MM.1S (cell line): ENCODE measurements at regions not wholly inside any gene's neighbourhood (a gene's known extent, or its start where the extent isn't known, plus 50 kb on each side); places are given as distances from the start of the nearest gene placed in this dataset.

Source experiments
- DNase-seq: peaks from one replicate; pipeline ENCODE4 v3.0.0-alpha.2; 2015
- H2AFZ ChIP-seq: fragments of 300-600 bp; sonication (generic); 2 replicates; pipeline ENCODE4 v1.6.0; 2016; ENCODE audit warnings: antibody characterized with exemption, low read length
- H3F3A ChIP-seq: fragments of 300-600 bp; sonication (generic); 2 replicates; pipeline ENCODE4 v1.6.1; 2016; ENCODE audit warnings: mild to moderate bottlenecking, antibody characterized with exemption, low read length, moderate library complexity, mixed read lengths; ENCODE audit not compliant: insufficient read depth
- H3K27ac ChIP-seq: fragments of 300-600 bp; sonication (generic); 2 replicates; pipeline ENCODE4 v1.5.1; 2016; ENCODE audit warnings: mild to moderate bottlenecking, low read length
- H3K27me3 ChIP-seq: fragments of 300-600 bp; sonication (generic); replicated peaks from 2 replicates; pipeline ENCODE4 v1.6.0; 2016; ENCODE audit warnings: low read length; ENCODE audit not compliant: insufficient read depth
- H3K36me3 ChIP-seq: fragments of 300-600 bp; sonication (generic); replicated peaks from 2 replicates; pipeline ENCODE4 v1.6.1; 2016; ENCODE audit warnings: mild to moderate bottlenecking, low read length, mixed read lengths; ENCODE audit not compliant: insufficient read depth
- H3K4me1 ChIP-seq: fragments of 300-600 bp; sonication (generic); 2 replicates; pipeline ENCODE4 v1.6.1; 2016; ENCODE audit warnings: low read length, mixed read lengths
- H3K4me2 ChIP-seq: fragments of 300-600 bp; sonication (generic); 2 replicates; pipeline ENCODE4 v1.6.0; 2016; ENCODE audit warnings: low read depth, low read length
- H3K4me3 ChIP-seq: fragments of 300-600 bp; sonication (generic); 2 replicates; pipeline ENCODE4 v1.5.1; 2016; ENCODE audit warnings: low read length, mixed read lengths
- H3K79me2 ChIP-seq: fragments of 300-600 bp; sonication (generic); 2 replicates; pipeline ENCODE4 v1.6.1; 2016; ENCODE audit warnings: mixed run types, low read length, mixed read lengths
- H3K9ac ChIP-seq: fragments of 300-600 bp; sonication (generic); 2 replicates; pipeline ENCODE4 v1.6.1; 2016; ENCODE audit warnings: low read length, mixed read lengths
- H3K9me2 ChIP-seq: fragments of 300-600 bp; sonication (generic); replicated peaks from 2 replicates; pipeline ENCODE4 v1.6.1; 2016; ENCODE audit warnings: mild to moderate bottlenecking, low read length, mixed read lengths; ENCODE audit not compliant: insufficient read depth
- H3K9me3 ChIP-seq: fragments of 300-600 bp; sonication (generic); replicated peaks from 2 replicates; pipeline ENCODE4 v1.6.1; 2016; ENCODE audit warnings: mild to moderate bottlenecking, low read length, mixed read lengths; ENCODE audit not compliant: insufficient read depth
- H4K20me1 ChIP-seq: fragments of 300-600 bp; sonication (generic); 2 replicates; pipeline ENCODE4 v1.6.1; 2016; ENCODE audit warnings: mild to moderate bottlenecking, low read length, moderate library complexity, mixed read lengths; ENCODE audit not compliant: insufficient read depth
- CTCF ChIP-seq: fragments of 300-600 bp; sonication (generic); IDR thresholded peaks from 2 replicates; pipeline ENCODE4 v1.5.1; 2016; ENCODE audit warnings: antibody characterized with exemption, low read length, mixed read lengths
- EZH2 ChIP-seq: fragments of 300-600 bp; sonication (generic); optimal IDR thresholded peaks from 2 replicates; pipeline ENCODE3; 2017; ENCODE audit warnings: low read depth, mild to moderate bottlenecking, antibody characterized with exemption, low read length, mixed read lengths
- EZH2phosphoT487 ChIP-seq: fragments of 300-600 bp; sonication (generic); IDR thresholded peaks from 2 replicates; pipeline ENCODE4 v1.6.1; 2018; ENCODE audit warnings: antibody characterized with exemption, low read length

GRCh38 chr9:7973123-7973522 lies 173.5 kb upstream of the DMAC1 start:
- H3K4me3 ChIP-seq: no peak overlapping the region
- H3K9ac ChIP-seq: no peak overlapping the region
- no peaks in the 10 kb centered on the region for H3K9me3 ChIP-seq
- H2AFZ ChIP-seq: no peak overlapping the region
- H3K36me3 ChIP-seq: no peaks in the 10 kb centered on the region
- peaks cover 13% of the 10 kb centered on the region for H3K27me3 ChIP-seq
- no peaks in the 10 kb centered on the region for H4K20me1 ChIP-seq
- H3K79me2 ChIP-seq: no peaks in the 10 kb centered on the region
- H3K9me2 ChIP-seq: no peaks in the 10 kb centered on the region
- no peak for TF ChIP-seq EZH2
- no peak for TF ChIP-seq CTCF
- TF ChIP-seq EZH2phosphoT487: no peak
- H3K27ac ChIP-seq: no peak overlapping the region
- peaks cover 19% of the 10 kb centered on the region for H3K4me1 ChIP-seq
- H3F3A ChIP-seq: peaks cover 7% of the 10 kb centered on the region
- DNase-seq: no peak
- no peak overlapping the region for H3K4me2 ChIP-seq

- TF ChIP-seq EZH2 (no peak), CTCF (no peak), EZH2phosphoT487 (no peak)
- peaks cover 13% of the 10 kb centered on the region; the same call in 1 of the 2 replicates for H3K27me3 ChIP-seq
- DNase-seq: no peak
- H4K20me1 ChIP-seq: no peaks in the 10 kb centered on the region
- H3K4me3 ChIP-seq: no peak overlapping the region
- H3K9ac ChIP-seq: no peak overlapping the region
- H3K9me3 ChIP-seq: no peaks in the 10 kb centered on the region
- H3K4me2 ChIP-seq: no peak overlapping the region
- H3K4me1 ChIP-seq: no peaks in the 10 kb centered on the region
- no peak overlapping the region for H2AFZ ChIP-seq
- no peaks in the 10 kb centered on the region for H3K36me3 ChIP-seq
- no peak overlapping the region for H3K27ac ChIP-seq
- no peaks in the 10 kb centered on the region for H3F3A ChIP-seq
- no peaks in the 10 kb centered on the region for H3K9me2 ChIP-seq
- H3K79me2 ChIP-seq: no peaks in the 10 kb centered on the region
Observed at GRCh38 chr9:7970681-7971330, 171.2 kb upstream of the DMAC1 start.

GRCh38 chr9:7968687-7969086 lies 169.1 kb upstream of the DMAC1 start:
- Histone ChIP-seq H3K79me2 (no peaks in the 10 kb centered on the region), H3K4me1 (no peaks in the 10 kb centered on the region), H3K4me3 (no peak overlapping the region), H3K36me3 (no peaks in the 10 kb centered on the region), H3K27ac (no peak overlapping the region), H3K9me2 (no peaks in the 10 kb centered on the region), H3K9ac (no peak overlapping the region), H3F3A (no peaks in the 10 kb centered on the region), H3K27me3 (no peaks in the 10 kb centered on the region), H2AFZ (no peak overlapping the region), H3K9me3 (no peaks in the 10 kb centered on the region), H3K4me2 (no peak overlapping the region), H4K20me1 (no peaks in the 10 kb centered on the region)
- TF ChIP-seq EZH2phosphoT487 (no peak), CTCF (no peak), EZH2 (no peak)
- DNase-seq: no peak
